HG03565 (cell line): ENCODE measurements at regions not wholly inside any gene's neighbourhood (a gene's known extent, or its start where the extent isn't known, plus 50 kb on each side); places are given as distances from the start of the nearest gene placed in this dataset.

ENCODE experiments used
- ATAC-seq: cut with Tn5 transposase; IDR thresholded peaks from one replicate; pipeline ENCODE4 v1.9.1; 2021; ENCODE audit warnings: mild to moderate bottlenecking, moderate library complexity; ENCODE audit not compliant: unreplicated experiment

DNA sequence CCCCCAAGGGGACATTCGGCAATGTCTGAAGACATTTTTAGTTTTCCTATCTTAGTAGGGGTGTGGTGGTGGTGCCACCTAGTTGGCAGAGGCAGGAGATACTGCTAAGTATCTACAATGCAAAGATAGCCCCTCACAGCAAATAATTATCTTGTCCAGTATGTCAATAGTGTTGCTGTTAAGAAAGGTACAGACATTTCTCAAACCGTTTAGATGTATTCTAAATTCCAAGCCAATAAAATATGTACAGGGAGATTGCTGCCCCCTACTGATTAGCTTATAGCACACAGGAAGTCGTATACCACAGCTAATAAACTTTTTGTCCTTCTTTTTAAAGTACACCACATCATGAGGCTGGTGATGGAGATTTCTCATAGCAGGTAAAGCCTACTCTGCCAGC is 260.5 kb downstream of the TMA16 start:
- peak; percentile 46 for ATAC-seq

DNA sequence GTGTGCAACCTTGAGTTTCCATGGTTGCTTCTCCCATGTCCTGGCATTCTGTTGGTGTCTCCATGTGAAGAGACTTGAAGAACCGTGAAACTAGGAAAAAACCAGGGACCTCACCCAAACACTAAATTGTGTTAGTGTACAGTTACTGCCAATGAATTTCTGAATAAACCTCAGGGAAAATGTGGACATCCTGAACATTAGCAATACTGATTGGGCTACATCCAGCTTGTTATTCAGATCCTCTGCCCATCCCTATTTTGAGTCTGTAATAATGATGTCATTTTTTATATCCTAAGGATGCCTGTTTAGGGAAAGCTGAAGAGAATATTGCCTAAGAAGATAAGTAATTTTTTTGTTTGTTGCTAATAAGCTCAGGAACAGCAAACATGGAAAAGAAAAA is 262.7 kb downstream of the TMA16 start:
- ATAC-seq, result no peak

DNA sequence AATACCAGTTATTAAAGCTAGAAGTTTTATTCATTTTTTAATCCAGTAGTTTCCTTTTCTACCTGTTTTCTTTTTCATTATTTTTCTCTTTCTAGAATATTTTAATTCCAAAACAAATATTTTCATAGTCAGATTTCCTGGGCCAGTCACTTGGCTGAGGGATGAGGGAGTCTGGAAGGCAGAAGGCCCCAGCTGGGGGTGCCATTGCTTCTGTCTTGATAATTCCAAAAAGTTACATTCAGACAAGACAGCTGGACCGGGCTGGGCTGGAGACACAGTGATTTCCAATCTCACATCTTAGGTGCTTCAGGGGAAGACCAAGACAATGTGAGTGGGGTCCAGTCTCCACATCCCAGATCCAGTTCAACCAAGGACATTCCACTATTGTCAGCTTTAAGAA is 263.5 kb downstream of the TMA16 start:
- ATAC-seq, result no peak

DNA sequence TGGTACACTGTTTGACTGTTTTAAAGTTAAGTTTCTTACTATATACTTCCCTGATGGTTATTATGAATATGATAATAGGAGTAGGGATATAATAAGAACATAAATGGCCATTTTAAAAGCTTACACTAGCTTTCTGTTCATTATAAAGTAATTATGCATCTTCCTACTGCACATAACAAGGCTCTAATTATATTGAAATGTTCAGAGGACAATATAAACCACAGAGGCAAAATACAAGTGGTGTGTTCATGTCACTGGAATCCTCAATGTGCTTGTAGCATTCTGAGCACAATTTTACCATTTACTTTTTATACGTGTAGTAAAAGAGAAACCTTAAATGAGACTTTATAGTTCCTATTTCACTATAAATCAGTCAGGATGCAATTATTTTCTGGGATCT is 268.3 kb downstream of the TMA16 start:
- no peak for ATAC-seq

DNA sequence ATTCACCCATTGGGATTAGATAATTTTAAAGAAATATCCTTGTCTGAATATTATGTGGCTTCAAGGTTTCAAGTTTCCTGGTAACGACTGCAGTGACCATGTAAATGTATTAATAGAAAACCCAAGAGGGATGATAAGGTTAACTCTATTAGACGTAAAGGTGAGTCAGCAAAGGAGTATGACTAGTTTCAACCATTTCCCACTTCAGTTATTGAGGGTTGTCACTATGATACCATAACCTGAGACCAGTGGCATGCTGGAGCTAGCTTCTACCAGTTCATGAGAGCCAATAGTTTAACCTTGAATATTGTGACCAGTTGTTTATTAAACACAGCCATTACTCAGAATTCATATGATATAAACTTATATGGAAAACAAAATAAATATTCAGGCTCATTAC is 270.1 kb downstream of the TMA16 start:
- no peak for ATAC-seq

DNA sequence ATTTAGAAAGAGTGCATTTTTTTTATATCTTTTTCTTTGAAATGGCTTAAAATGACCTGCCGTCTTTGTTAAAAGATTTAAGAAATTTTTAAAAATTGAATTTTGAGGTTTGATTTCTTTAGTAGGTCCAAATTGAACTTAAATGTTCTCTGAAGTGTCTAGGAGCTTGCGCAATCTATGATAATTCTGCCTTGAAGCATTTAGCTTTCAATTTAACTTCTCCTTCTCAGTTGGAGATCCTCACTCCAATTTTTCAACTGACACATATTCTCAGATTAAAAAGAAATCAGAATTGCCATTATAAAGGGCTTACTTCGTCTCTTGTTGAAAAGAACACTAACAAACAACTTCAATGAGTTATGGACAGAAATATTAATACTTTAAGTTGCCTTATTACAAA is 273.5 kb downstream of the TMA16 start:
- no peak for ATAC-seq

DNA sequence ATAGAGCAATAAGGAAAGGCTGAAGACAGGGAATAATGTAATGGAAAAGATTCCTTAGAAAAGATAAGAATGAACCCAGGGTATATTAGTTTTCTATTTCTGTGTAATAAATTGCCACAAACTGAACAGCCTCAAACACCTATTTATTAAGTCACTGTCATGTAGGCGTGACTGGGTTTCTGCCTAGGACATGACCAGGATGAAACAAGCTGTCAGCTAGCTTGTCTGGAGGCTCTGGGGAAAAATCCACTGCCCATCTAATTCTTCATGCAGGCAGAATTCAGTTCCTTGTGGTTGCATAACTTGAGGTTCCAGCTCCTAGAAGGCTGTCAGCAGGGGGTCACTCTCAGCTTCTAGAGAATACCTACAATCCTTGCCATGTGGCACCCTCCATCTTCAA is 277.7 kb downstream of the TMA16 start:
- ATAC-seq, result no peak

DNA sequence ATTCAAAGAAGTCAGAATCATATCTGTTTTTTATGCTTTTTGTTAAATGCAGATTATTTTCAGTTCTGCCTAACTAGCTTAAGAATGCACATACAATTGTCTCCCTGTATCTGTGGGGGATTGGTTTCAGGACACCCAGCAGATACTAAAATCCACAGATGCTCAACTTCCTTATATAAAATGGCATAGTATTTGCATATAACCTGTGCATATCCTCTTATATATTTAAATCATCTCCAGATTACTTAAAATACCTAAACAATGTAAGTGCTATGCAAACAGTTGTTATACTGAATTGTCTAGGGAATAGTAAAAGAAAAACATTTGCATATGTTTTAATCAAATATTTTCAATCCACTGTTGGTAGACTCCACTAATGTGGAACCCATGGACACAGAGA is 279.4 kb downstream of the TMA16 start:
- ATAC-seq, result no peak

DNA sequence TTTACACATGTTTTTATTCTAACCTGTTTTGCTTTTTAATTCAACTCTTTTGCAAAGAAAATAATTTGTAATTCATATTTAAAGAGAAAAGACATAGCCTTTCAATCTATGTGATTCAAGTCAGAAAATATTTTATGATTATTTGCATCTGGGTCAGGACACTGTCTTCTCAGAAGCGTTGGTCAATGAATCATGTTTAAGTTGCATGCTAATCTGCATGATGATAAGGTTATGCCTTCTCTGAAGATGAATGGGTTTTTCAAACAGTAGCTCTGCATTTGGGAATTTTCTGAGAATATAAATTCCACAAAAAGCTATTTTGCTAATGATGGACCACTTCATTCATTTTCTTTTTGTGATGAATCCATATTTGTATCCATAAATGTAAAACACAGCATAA is 282.5 kb downstream of the TMA16 start:
- no peak for ATAC-seq

DNA sequence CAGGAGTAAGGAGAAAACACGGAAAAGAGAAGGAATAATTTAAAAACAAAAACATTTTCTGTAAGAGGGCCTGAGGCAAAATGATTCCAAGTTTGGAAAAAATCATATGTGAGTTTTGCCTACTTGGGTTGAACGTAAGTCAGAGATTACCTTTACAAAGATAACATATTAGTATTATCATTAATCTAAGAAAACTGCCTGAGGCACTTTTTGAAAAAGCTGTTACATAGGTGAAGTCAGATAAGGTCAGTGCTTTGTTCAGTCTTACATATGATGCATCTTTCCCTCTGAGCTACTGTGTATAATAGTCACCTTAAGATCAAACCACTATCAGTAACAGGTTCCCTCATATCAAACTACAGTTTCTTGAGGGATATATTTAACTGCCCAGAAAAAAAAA is 287.2 kb downstream of the TMA16 start:
- ATAC-seq, result no peak

DNA sequence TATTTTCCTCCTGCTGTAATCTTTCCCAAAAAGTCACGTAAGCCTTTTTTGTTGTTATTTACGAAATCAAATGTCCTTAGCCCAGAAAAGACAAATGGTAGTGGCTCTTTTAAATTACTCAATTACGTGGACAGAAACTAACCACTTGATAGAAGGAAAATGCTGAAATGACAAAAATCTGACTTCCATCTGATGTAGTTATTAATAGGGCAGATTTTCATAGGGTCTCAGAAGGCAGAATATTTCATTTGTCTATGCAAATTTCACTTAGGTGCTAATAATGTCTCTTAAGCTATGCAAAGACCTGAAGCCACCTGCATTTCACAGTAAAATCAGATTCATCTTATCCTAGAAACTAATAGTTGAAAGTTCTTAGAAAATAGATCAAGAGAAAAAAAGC is 295.7 kb downstream of the TMA16 start:
- ATAC-seq, result no peak

DNA sequence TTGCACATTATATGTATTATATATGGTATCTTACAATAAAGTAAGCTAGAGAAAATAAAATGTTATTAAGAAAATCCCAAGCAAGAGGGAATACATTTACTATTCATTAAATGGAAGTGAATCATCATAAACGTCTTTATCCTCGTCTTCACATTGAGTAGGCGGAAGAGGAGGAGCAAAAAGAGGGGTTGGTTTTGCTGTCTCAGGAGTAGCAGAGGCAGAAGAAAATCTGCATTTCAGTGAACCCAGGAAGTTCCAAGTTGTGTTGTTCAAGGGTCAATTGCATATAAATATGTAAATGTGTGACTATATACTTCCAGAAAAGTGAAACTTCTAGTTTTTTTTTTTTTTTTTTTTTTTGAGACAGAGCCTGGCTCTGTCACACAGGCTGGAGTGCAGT is 301.4 kb downstream of the TMA16 start:
- ATAC-seq, result no peak

DNA sequence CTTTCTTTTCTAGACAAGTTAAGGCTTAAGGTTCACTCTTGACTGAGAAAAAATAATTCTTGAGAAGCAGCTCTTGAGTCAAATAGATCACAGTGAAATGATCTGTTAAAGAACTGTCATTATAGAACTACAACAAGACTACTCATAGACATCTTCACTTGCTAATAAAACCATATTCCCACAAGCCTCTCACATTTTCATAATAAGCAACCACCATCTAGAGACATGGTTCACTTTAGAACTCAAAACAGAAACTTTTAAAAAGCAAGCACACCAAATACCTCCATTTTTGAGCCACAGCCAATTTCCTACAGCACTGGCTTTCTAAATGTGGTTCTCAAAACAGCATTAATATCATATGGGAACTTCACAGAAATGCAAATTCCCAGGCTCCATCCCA is 309.5 kb downstream of the TMA16 start:
- no peak for ATAC-seq

DNA sequence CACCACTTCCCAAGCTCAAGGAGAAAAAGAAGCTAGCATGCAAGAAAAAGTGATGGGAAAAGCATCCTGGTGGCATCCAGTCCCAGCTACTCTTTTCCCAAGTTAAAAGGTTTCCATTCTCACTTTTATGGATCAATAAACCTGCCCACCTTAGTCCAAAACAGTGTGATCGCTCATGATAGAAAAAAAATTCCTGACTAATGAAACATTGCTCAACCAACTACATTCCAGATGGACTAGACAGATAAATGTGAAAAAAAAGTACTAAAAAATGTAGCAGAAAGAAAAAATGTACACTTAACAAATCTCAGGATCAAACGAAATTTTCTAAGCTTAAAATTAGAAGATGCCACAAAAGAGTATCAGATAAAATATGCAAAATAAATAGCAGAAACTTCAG is 312.2 kb downstream of the TMA16 start:
- ATAC-seq, result no peak

DNA sequence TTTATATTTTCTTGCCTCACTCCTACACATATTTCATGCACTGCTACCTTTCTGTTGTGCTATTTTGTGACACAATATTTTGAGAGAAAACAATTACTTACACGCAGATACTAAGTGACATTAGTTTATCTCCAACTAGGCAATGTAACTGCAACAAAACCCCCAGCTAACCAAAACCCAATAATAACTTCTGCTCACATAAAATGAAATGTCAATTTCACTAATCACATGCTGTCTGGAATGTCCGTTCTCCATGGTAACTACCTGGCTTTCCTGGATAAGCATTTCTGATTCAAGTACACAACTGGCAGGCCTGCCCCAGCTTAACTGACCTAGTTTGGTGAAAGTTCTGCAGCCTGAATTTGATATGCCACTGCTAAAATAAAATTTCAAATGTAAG is 313.5 kb downstream of the TMA16 start:
- no peak for ATAC-seq

DNA sequence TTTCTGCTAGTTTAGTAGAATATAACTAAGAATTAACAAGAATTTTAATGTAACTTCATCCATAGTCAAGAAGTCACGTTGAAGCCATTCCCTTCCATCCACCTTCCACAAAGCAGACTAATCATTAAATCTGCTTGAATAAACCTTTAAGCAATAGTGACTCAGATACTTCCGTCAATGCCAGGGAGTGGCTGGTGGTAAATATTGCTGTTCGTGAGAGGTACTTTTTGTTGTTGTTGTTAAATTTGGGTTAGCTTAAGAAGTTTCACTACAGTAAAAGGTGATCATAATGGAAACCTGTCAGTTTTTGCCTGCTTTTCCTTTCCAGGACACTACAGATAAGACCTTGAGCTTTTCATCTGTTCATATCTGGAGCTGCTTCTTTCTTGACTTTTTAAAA is 316.3 kb downstream of the TMA16 start:
- ATAC-seq, result peak; percentile 53

DNA sequence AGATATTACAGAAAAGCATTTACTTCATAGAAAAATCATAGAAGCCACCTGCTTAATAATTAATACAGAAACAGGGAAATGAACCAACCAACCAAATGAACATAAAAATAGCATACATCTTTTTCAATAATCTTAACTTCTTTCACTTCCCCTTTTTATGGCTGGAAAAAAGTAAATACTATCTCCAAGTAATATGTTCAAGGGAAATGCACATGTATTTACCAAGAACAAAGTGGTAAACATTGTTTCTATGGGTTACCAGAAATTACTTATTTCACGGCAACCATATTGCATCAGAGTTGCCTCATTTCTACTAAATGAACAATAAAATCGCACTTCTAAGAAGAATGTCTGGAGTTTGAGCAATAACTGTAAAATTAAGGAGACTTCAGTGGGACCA is 321.3 kb downstream of the TMA16 start:
- ATAC-seq, result peak; percentile 72

DNA sequence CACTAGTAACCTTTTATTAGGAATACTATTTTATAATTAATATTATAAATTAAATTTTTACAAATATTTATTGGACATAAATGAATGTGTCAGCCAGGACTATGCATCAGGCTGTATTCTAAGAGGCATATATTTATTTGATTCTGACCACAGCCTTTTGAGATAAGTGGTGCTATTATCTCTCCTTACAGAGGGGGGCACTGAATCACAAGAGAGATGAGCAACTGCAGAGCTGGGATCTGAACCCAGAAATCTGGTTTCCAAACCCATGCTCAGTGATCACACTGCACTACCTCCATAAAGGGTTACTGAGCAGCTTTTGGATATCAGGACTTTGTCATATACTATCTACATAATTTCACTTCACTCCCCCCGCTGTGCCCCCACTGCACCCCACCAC is 322.0 kb downstream of the TMA16 start:
- no peak for ATAC-seq

DNA sequence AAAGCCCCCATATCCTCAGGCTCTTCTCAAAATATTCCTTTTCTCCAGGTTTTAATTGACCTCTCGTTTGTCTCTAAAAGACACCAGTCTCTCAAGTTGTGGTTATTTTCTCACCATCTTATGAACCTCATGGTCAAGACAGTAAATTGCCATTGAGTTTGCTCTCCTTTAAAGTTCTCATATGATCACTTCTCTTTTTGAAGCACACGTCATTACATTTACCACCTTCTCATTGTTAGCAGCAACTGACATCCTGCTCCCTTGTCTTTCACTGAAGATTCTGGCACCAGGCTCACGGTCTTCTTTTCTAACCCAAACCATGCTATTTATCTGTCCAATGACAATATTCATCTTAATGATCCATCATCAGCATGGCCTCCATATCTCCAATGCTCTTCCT is 324.2 kb downstream of the TMA16 start:
- ATAC-seq, result no peak

DNA sequence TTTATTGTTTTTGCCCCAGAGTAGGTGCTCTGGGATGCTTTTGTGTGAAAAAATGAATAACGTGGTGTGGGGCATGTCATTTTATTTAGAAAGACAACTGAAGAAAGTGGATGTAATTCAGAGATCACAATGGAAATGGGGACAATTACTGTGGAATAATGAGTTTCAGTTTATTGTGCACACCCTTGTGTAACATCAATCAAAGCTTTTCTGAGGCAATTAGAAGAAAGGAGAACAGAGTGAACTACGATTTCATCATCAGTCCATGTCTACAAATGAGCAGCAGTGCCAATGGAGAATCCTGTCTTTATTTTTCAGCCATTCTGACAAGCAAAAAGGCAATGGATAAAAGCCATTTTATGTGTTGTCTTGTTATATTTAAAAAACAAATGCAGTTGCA is 339.2 kb downstream of the TMA16 start:
- no peak for ATAC-seq

DNA sequence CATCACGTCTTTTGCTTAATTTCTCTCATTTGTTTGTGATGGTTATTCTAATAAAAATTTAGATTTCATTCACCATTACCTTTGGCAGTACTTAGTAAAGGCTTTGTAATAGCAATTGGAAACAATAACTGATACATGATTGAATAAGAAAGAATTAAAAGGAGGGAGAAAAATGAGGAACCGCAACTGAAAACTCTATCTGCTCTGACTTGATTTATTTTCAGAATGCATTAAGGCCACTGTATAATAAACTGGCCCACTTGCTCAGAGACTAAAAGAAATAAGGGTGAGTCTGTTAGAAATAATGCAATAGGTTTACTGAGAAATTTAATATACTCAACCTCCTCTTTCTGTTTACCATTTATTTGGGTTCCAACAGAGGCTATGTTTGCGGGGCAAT is 351.5 kb downstream of the TMA16 start:
- no peak for ATAC-seq

DNA sequence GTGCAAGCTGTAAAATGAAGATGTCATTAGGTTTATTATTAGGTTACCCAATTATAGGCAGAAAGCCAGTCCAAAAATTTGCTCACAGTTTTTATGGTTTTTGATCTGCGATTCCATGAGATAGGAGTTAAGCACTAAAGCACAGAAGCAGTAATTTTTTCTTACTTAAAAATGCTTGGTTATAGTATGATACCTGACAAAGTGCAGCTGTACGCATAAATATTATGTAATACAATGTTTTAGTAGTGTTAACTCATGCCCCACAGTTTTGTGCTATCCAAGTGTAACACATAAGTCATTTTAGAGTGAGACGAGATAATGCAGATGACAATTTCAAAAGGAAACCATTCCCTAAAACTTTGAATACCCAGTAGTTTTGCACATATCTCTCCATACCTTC is 357.8 kb downstream of the TMA16 start:
- ATAC-seq, result no peak

DNA sequence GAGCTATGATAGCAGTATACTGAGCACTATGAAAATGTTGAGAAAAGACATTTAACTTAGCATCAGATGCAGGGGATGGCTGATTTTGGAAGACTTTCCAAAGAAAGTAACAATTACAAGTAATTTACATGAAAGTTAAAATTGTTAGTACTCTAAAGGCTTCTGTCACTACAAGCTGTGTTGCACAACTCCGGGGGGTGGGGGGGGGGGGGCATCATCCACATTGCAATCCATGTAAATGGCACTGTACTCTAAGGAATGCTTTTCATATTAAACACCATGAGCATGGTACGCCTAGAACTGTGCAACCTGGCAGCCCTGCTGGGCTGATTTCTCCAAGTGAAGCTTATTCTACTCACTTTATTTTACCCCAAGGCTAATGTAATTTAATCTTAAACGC is 363.4 kb downstream of the TMA16 start:
- ATAC-seq, result no peak

DNA sequence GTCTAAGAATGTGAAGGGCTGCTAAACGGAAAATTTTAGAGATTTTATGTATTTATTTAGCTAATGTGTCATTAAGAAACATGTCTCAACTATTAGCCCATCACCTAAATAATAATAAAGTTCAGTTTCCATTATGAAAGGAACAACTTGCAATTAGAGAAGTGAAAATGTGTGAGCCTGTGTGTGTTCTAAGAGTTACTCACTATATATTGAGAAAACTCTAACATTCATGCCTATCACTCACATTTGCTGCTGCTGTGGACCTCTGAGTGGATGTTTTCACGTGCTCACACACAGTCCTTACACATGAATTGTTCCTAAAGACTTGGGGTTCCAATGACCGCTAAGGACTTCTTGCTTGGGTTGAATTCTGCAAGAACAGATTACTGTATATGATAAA is 364.0 kb downstream of the TMA16 start:
- peak; percentile 54 for ATAC-seq
